NCI-H1048 (cell line): ENCODE measurements at regions not wholly inside any gene's neighbourhood (a gene's known extent, or its start where the extent isn't known, plus 50 kb on each side); places are given as distances from the start of the nearest gene placed in this dataset.
"Not testable (repeated sequence)": the region's sequence is repeated elsewhere in the genome, so short reads cannot be mapped to it uniquely, and the experiment has no call there.

Experiments used
- DNase-seq: peaks from one replicate; lab custom pipeline; 2025; lab: John Stamatoyannopoulos, UW

DNA sequence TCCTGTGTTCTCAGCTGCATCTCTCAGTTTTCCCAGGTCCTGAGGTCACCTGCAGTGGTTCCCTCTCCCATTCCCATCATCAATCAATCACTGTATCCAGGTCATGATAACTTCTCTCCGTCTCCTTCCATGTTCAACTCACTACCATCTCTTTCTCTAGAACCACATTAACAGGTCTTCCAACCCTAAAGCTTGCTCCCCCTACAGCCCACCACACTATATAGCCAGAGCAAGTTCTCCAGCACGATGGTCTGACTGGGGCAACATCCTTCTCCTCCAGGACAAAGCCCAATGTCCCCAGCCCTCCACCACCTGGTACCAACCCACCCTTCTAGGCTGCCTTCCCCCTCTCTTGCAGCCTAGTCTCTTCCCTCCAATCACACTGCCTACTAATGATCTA is 241.6 kb downstream of the CDK5RAP2 start:
- DNase-seq: no peak

DNA sequence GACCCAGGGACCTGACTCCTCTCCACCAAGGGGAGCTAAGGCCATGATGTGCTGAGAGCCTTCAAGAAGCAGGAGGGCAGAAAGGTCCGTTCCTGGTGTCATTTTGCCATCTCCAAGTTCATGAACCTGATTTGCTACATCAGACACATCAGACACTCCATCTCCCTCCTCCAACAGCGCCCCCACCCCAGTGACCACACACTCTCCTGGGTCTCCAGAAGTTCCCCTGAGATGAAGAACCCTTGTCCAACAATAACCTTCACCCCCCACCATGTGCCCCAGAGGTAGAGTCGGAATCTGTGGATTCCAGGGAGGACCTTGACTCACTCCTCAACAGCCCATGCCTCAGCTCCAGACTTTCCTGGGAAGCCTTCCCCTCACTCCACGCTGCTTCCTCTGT is 242.8 kb downstream of the CDK5RAP2 start:
- DNase-seq: no peak

DNA sequence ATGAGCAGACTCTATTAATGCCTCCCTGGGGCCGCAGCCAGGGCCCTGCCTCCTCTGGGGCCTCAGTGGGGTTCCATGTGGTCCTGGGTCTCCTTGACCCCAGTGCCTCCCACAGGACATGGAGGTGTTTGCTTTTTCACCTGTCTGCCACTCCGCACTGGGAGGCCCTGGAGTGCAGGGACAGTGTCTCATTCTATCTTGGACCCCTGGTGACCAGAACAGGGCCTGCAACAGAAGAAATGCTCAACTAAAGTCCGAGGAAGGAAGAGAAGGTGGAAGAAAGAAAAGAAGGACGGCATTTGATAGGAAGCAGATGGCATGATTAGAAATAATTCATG is 243.2 kb downstream of the CDK5RAP2 start:
- DNase-seq: no peak

DNA sequence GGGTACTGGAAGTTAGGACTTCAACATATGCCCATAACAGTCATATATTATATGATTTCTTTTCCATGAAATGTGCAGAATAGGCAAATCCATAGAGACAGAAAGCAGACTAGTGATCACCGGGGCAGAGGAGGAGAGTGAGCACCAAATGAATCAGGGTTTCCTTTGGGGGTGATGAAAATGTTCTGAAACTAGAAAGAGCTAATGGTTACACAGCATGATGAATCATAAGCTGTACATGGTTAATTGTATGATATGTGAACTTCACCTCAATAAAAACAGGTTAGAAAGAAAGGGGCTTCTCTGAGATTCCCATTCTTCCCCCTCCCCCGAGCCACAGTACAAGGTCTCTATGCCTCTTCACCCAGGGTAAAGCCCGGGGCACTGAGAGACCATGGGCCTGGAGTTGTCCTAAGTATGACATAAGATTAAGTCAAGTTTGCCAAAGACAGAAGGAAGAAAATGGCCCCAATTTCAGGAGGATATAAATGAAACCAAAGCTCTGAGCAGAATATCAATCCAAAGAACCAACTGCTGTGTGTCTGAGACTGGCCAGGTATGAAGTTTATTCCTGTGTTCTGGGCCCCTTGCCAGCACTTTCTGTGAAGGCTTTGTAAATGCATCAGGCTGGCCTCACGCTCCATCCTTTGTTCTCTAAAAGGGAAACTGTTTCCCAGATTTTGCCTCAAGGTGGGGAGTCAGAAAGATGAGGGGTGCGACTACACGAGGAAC is 243.8 kb downstream of the CDK5RAP2 start:
- DNase-seq: no peak

DNA sequence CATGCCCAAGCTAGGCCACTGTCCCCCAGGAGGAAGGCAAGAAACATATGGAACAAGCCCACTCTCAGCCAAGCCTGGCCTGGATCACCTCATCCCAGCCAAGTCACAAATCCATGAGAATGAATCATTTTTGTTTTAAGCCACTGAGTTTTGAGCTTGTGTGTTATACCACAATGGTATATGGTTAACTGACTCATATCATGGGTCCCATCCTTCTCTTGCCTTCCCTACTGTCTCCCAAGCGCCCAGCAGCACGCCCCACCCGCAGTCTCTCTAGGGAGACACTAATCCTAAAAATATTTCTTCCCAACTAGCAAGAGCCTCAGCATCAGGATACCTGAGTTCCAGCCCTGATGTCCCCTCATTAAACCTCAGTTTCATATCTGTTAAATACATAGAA is 248.1 kb downstream of the CDK5RAP2 start:
- DNase-seq: no peak

DNA sequence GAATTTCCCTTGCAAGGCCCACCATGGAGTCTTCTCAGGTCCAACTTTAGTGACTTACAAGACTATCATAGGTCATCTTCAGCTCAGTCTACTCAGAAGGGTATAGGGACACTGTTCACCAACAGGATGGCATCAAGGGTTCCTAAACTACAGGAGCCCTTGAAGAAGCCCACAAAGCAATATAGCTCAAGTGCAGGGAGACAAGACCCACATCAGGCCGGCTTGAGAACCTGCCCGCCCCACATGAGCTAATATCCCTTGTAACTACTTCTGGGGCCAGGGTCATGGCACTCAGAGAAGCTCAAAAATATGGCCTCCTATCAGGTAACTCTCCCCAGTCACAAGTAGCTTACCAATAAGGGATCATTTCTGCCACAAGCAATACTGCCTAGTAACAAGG is 249.9 kb downstream of the CDK5RAP2 start:
- no peak for DNase-seq

DNA sequence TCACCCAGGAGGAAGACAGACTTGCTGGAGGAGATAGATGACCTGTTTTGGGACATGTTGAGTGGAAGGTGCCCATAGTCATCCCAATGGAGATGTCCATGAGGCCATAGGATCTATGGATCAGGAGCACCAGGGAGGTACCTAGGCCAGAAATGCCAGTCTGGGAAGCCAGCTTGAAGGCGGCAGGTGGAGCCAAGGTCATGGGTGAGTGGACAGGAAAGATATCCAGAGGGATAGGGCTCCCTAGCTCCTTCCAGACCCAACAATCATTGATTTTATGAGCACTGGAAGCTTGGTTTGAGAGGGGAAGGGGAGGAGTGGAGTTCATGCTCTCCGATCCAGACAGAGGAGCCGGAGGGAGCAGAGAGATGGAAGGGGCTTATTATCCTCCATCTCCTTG is 252.6 kb downstream of the CDK5RAP2 start:
- DNase-seq: no peak

DNA sequence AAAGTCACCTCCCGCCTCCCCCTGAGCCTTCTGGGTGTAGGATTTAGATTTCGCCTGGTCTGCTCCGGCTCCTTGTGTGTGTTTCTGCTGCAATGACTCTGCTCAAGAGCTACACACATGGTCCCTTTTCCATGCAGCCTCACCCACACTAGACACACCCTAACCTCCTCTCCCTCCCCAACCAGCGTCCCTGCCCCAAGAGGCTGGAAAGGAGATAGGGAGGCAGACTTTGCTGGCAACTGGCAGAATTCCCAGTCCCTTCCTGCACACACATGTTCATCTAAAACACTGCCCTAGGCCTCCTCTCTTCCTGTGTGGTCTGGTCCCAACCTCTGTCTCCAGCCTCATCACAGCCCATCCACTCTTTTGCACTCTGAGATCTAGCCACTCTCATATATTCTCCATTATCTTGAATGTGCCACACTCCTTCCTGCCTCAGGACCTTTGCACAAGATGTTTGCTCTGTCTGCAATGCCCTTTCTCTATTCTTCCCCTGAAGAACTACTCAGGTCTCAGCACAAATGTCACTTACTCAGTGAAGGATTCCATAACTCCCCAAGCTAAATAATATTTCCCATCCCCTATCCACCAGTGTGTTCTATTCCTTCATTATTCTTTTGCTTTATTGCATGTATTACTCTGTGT is 253.8 kb downstream of the CDK5RAP2 start:
- no peak for DNase-seq

DNA sequence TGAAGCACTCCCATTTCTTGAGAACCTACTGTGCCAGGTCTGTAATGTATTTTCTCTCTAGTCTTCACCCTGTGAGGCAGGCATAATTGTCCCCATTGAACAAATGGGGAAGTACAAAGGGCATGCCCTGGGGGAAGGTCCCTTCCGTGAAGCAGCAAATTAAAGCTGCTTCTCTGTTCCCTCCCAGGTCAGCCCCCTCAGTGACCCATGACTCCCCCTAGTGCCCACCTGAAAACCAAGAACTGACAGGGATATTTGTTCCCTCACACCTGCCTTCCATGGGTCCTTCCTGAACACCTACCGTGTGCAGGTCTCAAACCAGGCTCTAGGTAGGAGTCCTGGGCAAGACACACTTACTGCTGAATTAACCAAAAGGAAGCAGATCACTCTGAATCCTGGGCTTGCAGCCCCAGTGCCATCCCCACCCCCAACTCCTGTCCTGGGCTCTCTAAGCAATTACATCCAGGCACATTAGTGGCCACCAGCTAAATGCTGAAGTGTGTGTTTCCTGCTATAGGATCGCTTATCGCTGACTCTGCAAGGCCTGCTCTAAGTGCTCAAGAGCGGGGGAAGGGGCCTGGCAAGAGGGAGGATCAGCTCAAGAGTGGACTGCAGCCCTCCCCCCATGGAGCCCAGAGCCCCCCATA is 254.8 kb downstream of the CDK5RAP2 start:
- DNase-seq: no peak

DNA sequence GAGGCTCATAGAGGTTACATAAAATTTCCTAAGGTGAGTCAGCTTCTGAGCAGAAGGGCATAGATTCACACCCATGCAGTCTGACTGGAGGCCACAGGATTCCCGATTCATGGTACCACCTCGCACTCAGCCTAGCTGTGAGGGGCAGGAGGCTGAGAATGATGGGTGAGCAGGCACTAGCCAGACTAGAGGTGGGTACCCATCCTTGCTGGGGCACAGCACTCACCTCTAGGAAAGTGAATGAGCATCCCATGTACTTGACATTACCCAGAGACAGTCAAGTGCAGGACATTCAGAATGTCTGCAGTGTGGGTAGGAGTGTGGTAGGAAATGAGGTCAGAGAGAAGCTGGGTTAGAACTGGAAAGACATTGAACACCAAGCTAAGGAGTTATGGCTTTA is 255.5 kb downstream of the CDK5RAP2 start:
- DNase-seq: no peak

DNA sequence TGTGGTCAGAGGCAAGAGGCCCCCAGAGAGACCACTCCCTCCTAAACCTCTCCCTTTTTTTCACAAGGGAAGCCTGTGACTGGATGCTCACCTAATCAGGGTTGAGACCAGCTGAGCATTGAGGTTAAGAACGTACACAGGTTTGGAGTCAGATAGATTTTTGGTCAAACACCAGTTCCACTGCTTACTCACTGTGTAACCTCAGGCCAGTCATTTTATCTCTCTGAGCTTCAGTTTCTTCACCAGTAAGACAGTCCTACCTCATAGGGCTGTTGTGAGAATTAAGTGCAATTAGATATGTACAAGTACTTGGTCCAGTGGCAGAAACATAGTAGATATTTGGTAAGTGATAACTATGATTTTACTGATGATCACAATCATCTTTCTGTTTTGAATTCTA is 256.8 kb downstream of the CDK5RAP2 start:
- no peak for DNase-seq

DNA sequence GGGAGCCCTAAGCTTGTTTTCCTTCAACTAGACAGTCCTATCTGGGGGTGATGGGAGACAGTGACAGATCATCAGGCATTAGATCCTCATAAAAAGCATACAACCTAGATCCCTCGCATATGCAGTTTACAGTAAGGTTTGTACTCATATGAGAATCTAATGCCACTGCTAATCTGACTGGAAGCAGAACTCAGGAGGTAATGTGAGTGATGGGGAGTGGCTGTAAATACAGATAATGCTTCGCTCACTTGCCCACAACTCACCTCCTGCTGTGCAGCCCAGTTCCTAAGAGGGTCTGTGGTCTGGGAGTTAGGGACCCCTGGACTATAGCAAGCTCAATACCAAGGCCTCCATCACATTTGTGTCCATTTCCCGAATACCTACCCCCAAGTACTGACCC is 260.5 kb downstream of the CDK5RAP2 start:
- DNase-seq: no peak

DNA sequence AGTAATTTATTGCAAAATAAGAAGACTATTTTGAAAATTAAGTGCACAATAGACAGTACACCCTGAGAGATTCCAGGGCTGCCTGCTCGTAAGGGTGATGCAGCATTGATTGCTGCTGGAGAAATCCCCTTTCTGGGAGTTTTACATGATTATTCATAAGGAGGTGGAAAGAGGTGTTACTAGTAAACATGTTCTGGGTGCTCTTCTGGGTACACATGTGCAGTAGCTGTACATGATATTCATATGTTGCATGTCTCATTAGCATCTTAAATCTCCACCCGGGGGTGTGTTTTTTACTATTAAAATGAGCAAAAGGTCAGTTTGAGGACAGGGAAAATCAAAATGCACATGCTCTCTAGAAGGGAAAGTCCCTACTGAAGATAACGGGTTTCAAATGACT is 264.8 kb downstream of the CDK5RAP2 start:
- DNase-seq: no peak

DNA sequence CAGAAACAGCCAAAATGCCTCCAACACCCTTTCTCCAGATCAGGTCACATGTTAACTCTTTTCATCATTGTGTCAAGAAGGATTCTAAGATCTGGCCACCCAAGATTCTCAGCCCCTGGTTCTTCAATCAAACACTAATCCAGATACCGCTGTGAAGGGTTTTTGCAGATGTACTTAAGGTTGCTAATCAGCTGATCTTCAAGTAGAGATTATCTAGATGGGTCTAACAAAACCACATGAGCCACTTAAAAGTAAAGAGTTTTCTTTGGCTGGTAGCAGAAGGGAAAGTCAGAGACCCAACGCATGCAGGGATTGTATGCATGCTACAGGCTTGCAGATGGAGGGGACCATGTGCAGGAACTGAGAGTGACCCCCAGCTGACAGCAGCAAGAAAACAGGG is 267.9 kb downstream of the CDK5RAP2 start:
- DNase-seq: no peak

DNA sequence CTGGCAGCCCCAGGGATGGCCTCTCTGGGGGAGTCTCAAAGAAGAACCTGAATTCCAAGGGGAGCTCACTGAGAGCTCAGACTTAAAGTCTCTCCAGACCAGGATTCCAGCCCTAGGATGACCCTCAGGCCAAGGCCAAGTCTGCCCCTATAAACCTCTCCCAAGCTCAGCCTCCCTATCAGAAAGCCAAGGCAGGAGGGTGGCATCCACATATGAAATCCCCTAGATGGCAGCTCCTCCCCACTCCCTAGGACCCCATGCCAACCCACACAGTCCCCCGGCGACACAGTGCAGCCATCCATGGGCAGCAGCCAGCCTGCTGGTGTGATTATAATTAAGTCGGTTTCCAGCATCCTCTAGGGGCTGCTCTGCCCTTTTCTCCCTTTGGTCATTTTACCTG is 269.9 kb downstream of the CDK5RAP2 start:
- DNase-seq: no peak

DNA sequence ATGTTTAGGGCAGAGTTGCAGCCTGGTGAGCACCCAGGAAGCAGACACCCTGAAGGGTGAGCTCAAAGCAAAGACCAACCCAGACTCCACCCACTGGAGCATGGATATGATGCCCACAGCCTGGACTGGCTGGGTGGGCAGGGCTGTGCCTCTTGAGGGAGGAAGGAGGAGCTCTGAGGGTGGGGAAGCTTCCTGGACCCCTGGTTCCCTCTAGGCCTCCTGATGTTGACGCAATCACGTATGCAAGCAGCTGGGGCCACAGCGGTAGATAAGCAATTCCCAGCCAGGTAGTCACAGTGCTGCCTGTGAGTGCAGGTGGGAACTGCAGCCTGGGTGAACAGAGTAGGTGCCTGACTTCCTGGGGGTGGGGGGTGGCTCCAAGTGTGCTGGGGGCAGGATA is 271.5 kb downstream of the CDK5RAP2 start:
- no peak for DNase-seq

DNA sequence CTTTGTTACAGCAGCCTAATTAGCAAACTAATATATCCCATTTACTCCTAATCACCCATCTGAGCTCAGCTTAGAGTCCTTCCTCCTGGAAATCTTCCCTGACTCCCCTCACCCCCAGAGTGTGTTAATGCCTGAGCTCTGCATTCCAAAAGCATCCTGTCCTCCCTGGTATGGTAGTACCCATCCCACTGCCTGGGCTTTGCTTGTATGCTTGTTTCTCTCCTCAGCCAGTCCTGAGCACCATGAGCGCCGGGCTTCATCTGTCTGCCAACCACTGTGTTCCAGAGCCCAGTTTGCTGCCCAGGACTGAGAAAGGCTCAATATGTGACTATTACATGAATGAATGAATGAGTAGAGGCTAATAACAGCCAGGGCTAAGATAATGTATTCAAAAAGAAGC is 272.4 kb downstream of the CDK5RAP2 start:
- no peak for DNase-seq

DNA sequence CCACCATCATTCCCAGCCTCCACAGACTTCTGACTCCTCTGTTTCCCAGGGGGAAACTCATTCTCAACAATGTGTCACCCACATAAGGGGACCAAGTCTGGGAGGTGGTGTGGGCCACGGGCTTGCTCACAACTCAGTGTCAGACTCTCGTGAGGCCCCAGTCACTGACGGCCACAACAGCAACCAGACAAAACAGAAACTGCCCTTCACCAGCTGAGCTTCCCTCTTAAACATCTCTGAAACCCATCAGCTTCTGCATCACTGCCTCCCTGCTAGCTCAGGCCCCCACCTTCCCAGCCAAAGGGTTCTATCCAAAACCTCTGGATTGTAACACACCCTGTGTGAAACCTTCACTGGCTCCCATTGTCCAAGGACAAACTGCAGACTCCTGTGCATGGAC is 273.4 kb downstream of the CDK5RAP2 start:
- DNase-seq: no peak

DNA sequence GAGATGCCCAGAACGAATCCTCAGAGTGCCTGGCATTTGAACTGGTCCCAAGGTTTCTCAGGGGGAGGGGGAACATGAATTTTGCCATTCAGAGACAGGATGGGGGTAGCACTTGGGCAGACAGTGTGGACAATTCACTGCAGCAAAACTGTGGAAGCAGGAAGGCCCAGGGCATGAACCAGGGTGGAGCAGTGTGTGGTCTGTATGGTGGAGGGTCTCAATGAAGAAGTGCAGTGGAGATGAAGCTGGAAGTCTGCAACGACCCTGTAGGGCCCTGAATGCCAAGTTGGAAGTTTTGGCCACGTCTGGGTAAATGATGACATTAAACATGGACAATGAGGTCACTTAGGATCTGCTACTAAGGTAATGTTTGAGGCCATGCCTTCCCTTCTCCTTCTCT is 273.9 kb downstream of the CDK5RAP2 start:
- DNase-seq: no peak

DNA sequence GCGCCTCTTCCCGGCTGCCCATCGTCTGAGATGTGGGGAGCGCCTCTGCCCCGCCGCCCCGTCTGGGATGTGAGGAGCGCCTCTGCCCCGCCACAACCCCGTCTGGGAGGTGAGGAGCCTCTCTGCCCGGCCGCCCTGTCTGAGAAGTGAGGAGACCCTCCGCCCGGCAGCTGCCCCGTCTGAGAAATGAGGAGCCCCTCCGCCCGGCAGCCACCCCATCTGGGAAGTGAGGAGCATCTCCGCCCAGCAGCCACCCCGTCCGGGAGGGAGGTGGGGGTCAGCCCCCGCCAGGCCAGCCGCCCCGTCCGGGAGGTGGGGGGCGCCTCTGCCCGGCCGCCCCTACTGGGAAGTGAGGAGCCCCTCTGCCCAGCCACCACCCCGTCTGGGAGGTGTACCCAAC is 275.1 kb downstream of the CDK5RAP2 start:
- DNase-seq: not testable (repeated sequence)

DNA sequence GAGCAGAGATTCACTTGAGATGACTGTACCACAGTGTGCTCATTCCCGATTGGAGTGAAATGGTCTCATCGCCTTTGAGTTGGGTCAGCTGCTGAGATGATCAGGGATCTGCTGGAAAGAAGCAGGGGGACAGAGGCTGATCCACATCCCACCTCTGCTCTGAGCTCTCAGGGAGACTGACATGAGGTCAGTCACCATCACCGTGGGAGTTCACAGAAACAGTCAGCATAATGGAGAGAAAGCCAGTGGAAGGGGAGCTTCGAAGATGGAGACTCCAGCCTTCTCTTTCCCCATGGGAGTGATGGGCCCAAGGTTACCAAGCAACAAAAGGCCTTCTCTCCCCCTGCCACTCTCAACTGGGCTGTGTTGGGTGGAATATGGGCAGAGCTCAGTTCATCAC is 276.4 kb downstream of the CDK5RAP2 start:
- DNase-seq: no peak

DNA sequence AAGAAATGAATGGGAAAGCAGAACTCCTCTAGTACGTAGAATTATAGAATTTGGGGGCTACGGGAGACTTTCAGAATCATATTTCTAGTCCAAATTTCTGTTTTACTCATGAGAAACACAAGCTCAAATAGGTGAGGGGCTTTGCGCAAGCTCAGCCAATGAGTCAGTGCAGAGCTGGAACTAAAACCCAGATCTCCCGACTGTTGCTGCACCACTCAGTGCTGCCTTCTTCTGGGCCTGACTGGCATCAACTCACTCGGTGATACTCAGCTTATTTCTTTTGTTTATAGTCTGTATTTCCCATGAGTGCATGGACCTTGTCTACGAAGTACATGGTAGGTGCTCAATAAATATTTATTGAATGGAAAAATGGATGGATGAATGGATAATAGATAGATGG is 280.2 kb downstream of the CDK5RAP2 start:
- DNase-seq: no peak

DNA sequence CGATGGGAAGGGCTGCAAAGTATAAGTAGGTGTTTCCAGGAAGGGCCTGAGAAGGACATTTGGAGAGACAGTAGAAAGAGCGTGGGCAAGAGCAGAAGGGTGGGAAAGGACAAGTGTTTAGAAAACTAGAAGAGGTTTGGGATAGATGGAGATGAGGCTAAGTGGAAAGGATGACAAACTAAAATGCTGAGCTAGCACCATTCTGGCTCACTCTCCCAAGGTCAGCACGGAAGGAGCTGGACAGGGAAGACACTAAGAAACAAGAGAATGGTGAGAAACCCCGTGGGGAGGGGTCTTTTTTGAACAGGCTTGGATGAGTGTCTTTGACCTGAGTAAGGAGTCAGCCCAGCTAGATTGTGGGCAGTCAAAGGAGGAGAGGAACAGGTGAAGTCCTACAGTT is 286.0 kb downstream of the CDK5RAP2 start:
- DNase-seq: no peak

DNA sequence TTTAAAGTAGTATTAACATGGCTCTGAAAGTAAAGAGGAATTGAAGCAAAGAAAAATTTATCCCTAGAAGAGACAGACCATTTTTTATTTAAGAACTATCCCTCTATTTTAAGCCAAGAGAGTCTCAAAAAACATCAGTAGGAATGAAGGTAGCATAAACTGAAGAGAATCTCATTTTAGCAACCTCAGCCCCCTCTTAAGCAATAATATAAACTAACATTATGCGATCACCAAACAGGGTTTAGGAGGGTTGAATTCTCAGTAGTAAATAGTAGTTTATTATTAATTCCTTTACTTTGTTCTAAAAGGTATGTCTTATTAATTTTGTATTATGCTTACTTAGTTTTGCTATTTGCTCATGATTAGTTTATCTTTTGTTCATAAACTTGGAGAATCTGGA is 287.4 kb downstream of the CDK5RAP2 start:
- DNase-seq: no peak
